ENCODE measurements at regions not wholly inside any gene's neighbourhood (a gene's known extent, or its start where the extent isn't known, plus 50 kb on each side); places are given as distances from the start of the nearest gene placed in this dataset.
A peak's percentile ranks its signal among the peaks of the same experiment; 100 is the strongest.
"Not testable (repeated sequence)": the region's sequence is repeated elsewhere in the genome, so short reads cannot be mapped to it uniquely, and the experiment has no call there.

- no peak overlapping the region for H3K4me3 Mint-ChIP-seq
- H3K9me3 Mint-ChIP-seq: no peaks in the 10 kb centered on the region
- H3K27me3 Mint-ChIP-seq: no peaks in the 10 kb centered on the region
- CTCF ChIA-PET: no interaction called here
- H3K27ac Mint-ChIP-seq: no peak overlapping the region
- no peak for DNase-seq
- H3K36me3 Mint-ChIP-seq: no peaks in the 10 kb centered on the region
- no peaks in the 10 kb centered on the region for H3K4me1 Mint-ChIP-seq
Observed at GRCh38 chr9:135186248-135187164, 99.0 kb downstream of the OLFM1 start.

- Mint-ChIP-seq H3K27me3 (no peaks in the 10 kb centered on the region), H3K36me3 (no peaks in the 10 kb centered on the region), H3K9me3 (no peaks in the 10 kb centered on the region), H3K27ac (no peak overlapping the region), H3K4me1 (no peaks in the 10 kb centered on the region), H3K4me3 (no peak overlapping the region)
- DNase-seq: no peak
- CTCF ChIA-PET: no interaction called here
Observed at GRCh38 chr9:135187365-135187764, 99.9 kb downstream of the OLFM1 start.

- CTCF ChIA-PET: no interaction called here
- Mint-ChIP-seq H3K36me3 (no peaks in the 10 kb centered on the region), H3K4me1 (no peaks in the 10 kb centered on the region)
Observed at GRCh38 chr9:135188681-135189151, 101.2 kb downstream of the OLFM1 start.

GRCh38 chr9:135189497-135189896 lies 102.0 kb downstream of the OLFM1 start:
- CTCF ChIA-PET: no interaction called here
- DNase-seq: no peak
- Mint-ChIP-seq H3K4me1 (no peaks in the 10 kb centered on the region), H3K4me3 (no peak overlapping the region), H3K27me3 (no peaks in the 10 kb centered on the region), H3K9me3 (no peaks in the 10 kb centered on the region), H3K36me3 (no peaks in the 10 kb centered on the region), H3K27ac (no peak overlapping the region)

More at GRCh38 chr9:135188681-135189151, 101.2 kb downstream of the OLFM1 start:
- Mint-ChIP-seq H3K27me3 (no peaks in the 10 kb centered on the region), H3K27ac (no peak overlapping the region), H3K9me3 (no peaks in the 10 kb centered on the region), H3K4me3 (no peak overlapping the region)
- no peak for DNase-seq

GRCh38 chr9:135190789-135191577 lies 103.5 kb downstream of the OLFM1 start:
- H3K36me3 Mint-ChIP-seq: no peaks in the 10 kb centered on the region
- no peaks in the 10 kb centered on the region for H3K9me3 Mint-ChIP-seq
- H3K27ac Mint-ChIP-seq: no peak overlapping the region
- DNase-seq: no peak
- H3K27me3 Mint-ChIP-seq: no peaks in the 10 kb centered on the region
- H3K4me3 Mint-ChIP-seq: no peak overlapping the region
- CTCF ChIA-PET: no interaction called here
- no peaks in the 10 kb centered on the region for H3K4me1 Mint-ChIP-seq

GRCh38 chr9:135192686-135193085 lies 105.2 kb downstream of the OLFM1 start:
- H3K4me1 Mint-ChIP-seq: no peaks in the 10 kb centered on the region
- peaks cover 6% of the 10 kb centered on the region for H3K9me3 Mint-ChIP-seq
- no peak overlapping the region for H3K4me3 Mint-ChIP-seq
- CTCF ChIA-PET: no interaction called here
- H3K36me3 Mint-ChIP-seq: no peaks in the 10 kb centered on the region
- no peak overlapping the region for H3K27ac Mint-ChIP-seq
- DNase-seq: no peak
- no peaks in the 10 kb centered on the region for H3K27me3 Mint-ChIP-seq

- H3K27me3 Mint-ChIP-seq, H3K9me3 Mint-ChIP-seq, H3K4me1 Mint-ChIP-seq, CTCF ChIA-PET, H3K36me3 Mint-ChIP-seq, H3K4me3 Mint-ChIP-seq, H3K27ac Mint-ChIP-seq: not testable (repeated sequence)
- peak; percentile 23 for DNase-seq
Observed at GRCh38 chr9:135195975-135196374, 108.5 kb downstream of the OLFM1 start.

GRCh38 chr9:135196474-135196873 lies 109.0 kb downstream of the OLFM1 start:
- CTCF ChIA-PET: no interaction called here
- DNase-seq: no peak
- Mint-ChIP-seq H3K27ac (peak overlapping the region; percentile 37), H3K4me3 (no peak overlapping the region), H3K4me1 (no peaks in the 10 kb centered on the region), H3K27me3 (peaks cover 5% of the 10 kb centered on the region), H3K36me3 (no peaks in the 10 kb centered on the region), H3K9me3 (peaks cover 6% of the 10 kb centered on the region)

GRCh38 chr9:135198144-135198543 lies 110.7 kb downstream of the OLFM1 start:
- H3K27ac Mint-ChIP-seq: no peak overlapping the region
- no peaks in the 10 kb centered on the region for H3K36me3 Mint-ChIP-seq
- H3K4me3 Mint-ChIP-seq: no peak overlapping the region
- CTCF ChIA-PET: no interaction called here
- H3K27me3 Mint-ChIP-seq: peaks cover 5% of the 10 kb centered on the region
- peaks cover 6% of the 10 kb centered on the region for H3K9me3 Mint-ChIP-seq
- no peak for DNase-seq
- H3K4me1 Mint-ChIP-seq: no peaks in the 10 kb centered on the region

GRCh38 chr9:135198586-135199285 lies 111.3 kb downstream of the OLFM1 start:
- DNase-seq: no peak
- Mint-ChIP-seq H3K4me3 (no peak overlapping the region), H3K4me1 (no peaks in the 10 kb centered on the region), H3K36me3 (no peaks in the 10 kb centered on the region), H3K27ac (no peak overlapping the region), H3K27me3 (peaks cover 5% of the 10 kb centered on the region), H3K9me3 (peaks cover 6% of the 10 kb centered on the region)
- CTCF ChIA-PET: no interaction called here

- no peaks in the 10 kb centered on the region for H3K36me3 Mint-ChIP-seq
Observed at GRCh38 chr9:135199489-135199888, 112.0 kb downstream of the OLFM1 start.

GRCh38 chr9:135201711-135202110 lies 114.2 kb downstream of the OLFM1 start:
- DNase-seq: no peak
- CTCF ChIA-PET: no interaction called here
- no peak overlapping the region for H3K27ac Mint-ChIP-seq
- no peaks in the 10 kb centered on the region for H3K4me1 Mint-ChIP-seq
- no peaks in the 10 kb centered on the region for H3K36me3 Mint-ChIP-seq
- no peak overlapping the region for H3K4me3 Mint-ChIP-seq
- H3K27me3 Mint-ChIP-seq: peaks cover 5% of the 10 kb centered on the region
- peaks cover 5% of the 10 kb centered on the region for H3K9me3 Mint-ChIP-seq

More at GRCh38 chr9:135199489-135199888, 112.0 kb downstream of the OLFM1 start:
- H3K9me3 Mint-ChIP-seq: peaks cover 6% of the 10 kb centered on the region
- no peaks in the 10 kb centered on the region for H3K4me1 Mint-ChIP-seq
- no peak for DNase-seq
- CTCF ChIA-PET: no interaction called here
- H3K27me3 Mint-ChIP-seq: peaks cover 5% of the 10 kb centered on the region
- no peak overlapping the region for H3K4me3 Mint-ChIP-seq
- H3K27ac Mint-ChIP-seq: no peak overlapping the region

- CTCF ChIA-PET: no interaction called here
- H3K36me3 Mint-ChIP-seq: no peaks in the 10 kb centered on the region
- DNase-seq: no peak
- H3K4me1 Mint-ChIP-seq: no peaks in the 10 kb centered on the region
- H3K9me3 Mint-ChIP-seq: no peaks in the 10 kb centered on the region
- H3K27ac Mint-ChIP-seq: no peak overlapping the region
- H3K27me3 Mint-ChIP-seq: no peaks in the 10 kb centered on the region
- H3K4me3 Mint-ChIP-seq: no peak overlapping the region
Observed at GRCh38 chr9:135204177-135204576, 116.7 kb downstream of the OLFM1 start.

GRCh38 chr9:135209136-135209535 lies 121.7 kb downstream of the OLFM1 start:
- H3K4me3 Mint-ChIP-seq: no peak overlapping the region
- no peaks in the 10 kb centered on the region for H3K27me3 Mint-ChIP-seq
- H3K27ac Mint-ChIP-seq: no peak overlapping the region
- H3K36me3 Mint-ChIP-seq: no peaks in the 10 kb centered on the region
- H3K4me1 Mint-ChIP-seq: no peaks in the 10 kb centered on the region
- H3K9me3 Mint-ChIP-seq: peaks cover 6% of the 10 kb centered on the region
- CTCF ChIA-PET: no interaction called here
- no peak for DNase-seq

Data from activated naive CD4-positive, alpha-beta T cell treated with anti-CD3 and anti-CD28 coated beads, Interleukin-2, amount 10 ng/mL, durations not matched to agents 7 days and 5 days (primary cell).